GM19099 (cell line): ENCODE measurements at regions not wholly inside any gene's neighbourhood (a gene's known extent, or its start where the extent isn't known, plus 50 kb on each side); places are given as distances from the start of the nearest gene placed in this dataset.

Experiments
- POLR2A ChIP-seq: IDR thresholded peaks from 3 replicates; pipeline ENCODE4 v1.6.1; 2011; ENCODE audit warnings: low read depth; ENCODE audit not compliant: insufficient read length; ENCODE audit errors: extremely low read depth

DNA sequence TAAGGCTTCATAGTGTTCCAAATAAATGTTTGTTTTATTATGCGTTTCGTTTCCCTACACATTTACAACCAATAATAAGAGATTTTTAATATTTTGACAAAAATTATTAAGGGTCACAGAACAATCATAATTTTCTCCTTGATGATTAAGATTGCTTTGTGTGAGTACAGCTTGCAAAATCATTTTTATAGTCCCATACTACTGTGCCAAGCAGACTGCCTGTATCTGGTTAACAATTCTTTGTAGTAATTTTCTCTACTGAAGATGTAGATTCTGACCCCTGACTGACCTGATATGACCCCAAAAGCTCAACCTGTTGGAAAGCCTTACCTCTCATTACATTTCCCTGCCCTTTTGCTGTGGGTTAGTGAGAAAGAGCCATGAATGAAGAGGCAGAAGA is 311.9 kb upstream of the PIK3R1 start:
- no peak for TF ChIP-seq POLR2A

DNA sequence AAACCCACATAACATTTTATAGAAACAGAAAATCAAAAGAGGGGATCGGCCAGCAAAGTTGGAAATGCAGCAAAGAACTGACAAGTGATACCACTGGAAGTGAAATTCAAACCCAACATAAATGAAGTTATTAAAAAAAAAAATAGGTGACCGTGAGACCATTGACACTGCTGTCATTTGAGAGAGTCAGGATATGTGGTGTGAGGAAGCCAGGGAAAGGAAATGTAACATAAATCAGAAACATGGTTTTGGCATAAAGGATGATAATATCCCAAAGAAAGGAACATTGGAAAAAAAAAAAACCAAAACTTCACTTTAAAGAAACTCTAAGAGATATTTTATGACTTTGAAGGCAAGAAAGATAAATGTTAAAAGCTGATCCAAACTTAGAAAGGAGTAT is 312.4 kb upstream of the PIK3R1 start:
- TF ChIP-seq POLR2A: no peak

DNA sequence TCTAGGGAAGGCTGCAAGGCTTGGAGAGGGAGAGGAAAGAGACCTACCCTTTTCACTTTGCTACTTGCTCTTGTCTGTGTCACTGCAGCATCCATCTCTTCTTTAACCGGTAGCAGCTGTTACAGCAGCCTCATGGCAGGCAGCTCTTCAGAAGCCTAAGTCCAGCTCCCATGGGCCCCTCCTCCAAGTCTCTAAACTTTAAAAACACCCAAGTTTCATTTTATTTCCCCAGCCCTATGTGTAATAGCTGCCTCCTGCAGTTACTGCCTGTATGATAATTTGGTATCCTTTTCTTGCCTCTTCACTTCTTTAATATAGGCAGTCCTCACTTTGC is 313.1 kb upstream of the PIK3R1 start:
- no peak for TF ChIP-seq POLR2A

DNA sequence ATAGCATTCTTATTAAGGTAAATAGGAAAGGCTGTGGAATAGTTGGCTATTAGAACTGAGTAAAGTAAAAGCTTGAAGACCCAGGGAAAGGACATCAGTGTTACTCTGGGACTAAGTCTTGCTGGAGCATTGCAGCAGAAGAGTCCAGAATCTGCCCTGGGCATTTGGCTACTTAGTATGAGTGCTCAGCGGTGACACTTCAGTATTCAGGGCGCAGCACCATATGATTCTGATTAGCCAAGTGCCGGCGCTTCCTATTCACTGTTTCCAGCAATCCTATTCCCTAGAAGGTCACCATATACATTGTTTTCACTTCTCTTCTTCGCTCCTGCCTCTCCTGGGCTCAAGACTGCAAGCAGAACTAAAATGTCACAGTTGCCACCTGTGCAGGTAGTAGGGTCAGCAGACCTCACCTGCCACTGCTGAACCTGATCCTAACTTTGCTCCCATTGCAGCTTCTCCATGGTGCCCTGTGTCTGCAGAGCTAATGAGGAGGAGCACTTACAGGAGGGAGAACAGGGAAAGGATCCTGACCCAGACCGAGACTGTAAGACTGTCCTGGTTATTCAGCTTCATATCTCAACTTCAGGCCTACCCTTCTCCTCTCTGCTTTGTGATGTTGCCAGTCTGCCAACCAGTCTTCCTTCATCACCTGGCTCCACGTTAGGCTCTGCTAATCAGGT is 313.6 kb upstream of the PIK3R1 start:
- no peak for TF ChIP-seq POLR2A

DNA sequence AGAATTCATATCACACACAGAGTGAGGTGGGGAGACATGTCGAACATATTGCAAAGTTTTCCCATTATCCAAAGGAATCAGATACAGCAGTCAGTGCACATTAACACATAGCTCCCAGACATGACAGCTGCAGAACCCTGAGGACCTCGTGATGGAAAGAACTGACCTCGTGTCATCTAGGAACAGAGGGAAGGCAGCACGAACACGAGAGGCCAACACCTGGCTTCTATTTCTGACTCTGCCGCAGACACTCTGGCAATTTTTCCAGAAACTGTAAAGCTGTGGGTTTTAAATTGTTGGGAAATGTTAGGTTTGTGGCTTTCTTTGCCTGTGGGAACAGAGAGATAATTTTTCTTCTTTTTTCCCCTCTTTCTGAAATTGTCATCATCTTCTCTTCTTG is 315.0 kb upstream of the PIK3R1 start:
- no peak for TF ChIP-seq POLR2A

DNA sequence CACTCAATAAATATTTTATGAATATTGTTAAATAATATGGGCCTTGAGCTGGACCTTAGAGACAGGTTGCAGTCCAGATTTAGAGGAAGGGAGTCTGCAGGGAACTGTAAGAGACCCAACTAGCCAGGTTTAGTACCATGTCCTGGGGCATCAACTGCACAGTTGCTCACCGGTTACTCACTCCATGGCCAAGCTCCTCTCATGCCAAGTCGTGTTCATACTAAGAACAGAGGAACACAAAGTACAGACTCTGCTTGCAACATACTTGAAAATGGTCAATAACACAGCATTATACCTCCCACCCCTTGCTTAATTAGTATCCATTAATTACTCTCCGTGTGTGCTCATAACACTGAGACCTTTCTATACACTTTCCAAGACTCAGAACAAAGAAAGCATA is 317.6 kb upstream of the PIK3R1 start:
- no peak for TF ChIP-seq POLR2A

DNA sequence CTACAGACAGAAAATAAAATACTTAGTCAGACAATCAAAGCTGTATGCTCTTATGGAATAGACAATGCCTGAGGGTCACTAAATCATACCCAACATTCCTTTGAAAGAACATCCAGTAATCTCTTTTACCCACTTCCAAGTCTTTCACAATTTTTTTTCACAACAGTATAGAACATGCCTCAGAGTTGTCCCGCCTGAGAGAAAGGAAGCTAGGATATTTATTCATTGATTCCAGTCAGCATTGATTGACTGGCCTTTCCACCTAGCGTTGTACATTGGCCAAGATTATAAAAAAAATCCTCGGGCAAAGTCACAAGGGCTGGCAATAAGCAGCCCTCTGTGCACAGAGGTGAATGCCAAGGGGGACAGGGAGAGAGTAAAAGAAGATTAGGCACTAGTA is 318.1 kb upstream of the PIK3R1 start:
- no peak for TF ChIP-seq POLR2A

DNA sequence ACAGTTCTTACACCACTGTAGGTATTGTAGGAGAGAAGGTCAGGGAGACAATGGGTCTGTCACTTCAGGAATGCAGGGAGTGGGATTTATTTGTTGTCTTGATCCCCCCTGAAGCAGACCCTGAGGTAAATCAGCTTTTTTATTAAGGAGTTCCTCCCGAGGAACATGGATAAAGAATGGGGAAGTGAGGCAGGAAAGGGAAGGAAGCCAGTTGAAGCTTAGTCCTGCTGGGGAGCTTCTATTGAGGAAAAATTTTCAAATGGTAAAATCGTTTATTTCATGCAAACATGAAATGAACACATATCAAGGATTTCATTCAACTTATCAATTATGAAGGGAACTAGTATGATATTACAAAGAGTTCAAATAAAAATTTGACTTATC is 318.6 kb upstream of the PIK3R1 start:
- no peak for TF ChIP-seq POLR2A

DNA sequence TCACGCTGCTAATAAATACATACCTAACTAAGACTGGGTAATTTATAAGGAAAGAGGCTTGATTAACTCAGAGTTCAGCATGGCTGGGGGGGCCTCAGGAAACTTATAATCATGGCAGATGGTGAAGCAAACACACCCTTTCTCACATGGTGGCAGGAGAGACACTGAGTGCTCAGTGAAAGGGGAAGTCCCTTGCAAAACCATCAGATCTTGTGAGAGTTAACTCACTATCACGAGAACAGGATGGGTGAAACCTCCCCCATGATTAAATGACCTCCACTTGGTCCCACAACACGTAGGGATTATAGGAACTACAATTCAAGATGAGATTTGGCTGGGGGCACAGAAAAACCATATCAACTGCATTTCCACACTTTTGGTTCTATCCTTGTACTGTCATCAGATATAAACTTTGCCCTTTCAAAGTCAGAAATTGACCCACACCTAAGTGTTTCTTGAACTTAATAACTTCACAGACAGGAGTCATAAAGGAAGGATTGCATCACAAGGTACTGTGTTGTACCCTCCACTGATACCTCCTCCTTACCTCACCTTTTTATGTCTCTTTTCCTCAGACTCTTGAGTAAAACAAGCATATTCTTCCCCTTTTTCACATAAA is 319.1 kb upstream of the PIK3R1 start:
- no peak for TF ChIP-seq POLR2A

DNA sequence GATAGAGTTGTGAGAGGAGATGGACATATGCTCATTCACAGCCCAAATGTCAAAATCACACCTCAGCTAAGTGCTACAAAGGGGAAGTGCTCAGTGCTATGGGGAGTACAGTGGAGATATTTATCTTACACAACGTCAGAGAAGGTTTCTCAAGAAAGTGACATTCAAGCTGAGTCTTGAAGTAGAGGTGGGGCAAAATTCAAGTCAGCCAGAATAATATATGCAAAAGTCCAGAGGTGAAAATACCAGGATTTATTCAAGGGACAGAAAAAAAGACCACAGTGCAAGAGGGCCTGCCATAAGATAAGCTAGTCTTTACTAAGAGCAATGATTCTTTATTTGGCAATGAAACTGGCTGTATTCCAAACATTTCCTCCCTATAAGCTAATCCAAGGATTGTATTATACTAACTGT is 327.8 kb upstream of the PIK3R1 start:
- TF ChIP-seq POLR2A: no peak

DNA sequence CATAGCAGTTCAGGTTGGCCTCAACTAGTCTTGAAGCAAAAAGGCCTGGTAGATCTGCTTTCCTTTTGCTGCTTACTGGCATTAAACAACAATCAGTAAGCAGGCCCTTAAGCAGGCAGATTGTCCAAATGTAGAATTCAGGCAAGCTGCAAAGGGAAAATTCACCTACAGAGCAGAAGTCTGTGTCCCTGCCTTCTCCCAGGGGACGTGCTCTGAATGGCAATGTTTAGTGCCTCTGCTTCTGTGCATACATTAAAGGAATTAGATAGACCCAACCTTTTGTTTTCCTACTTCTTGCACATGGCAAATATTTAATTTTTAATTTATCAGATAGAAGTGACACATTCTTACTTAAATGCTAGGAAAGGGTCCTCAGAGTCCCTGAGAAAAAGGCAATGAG is 328.8 kb upstream of the PIK3R1 start:
- TF ChIP-seq POLR2A: no peak

DNA sequence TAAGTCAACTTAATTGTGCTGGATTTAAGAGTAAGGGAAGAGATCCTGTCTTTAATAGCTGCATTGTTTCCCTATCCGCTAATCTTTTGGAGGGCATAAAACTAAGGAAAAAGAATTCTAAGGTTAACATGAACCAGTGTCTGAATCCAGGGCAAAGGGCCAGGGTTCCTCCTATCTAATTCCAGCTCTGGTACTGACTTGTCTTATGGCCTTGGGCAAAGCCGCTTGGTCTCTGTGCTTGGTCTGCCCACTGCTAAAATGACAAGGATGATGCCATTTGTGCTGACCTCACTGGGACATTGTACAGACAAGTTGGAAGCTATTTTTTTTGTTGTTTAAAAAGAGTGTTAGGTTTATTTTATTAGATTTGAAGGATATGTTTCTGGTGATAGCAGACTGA is 334.7 kb upstream of the PIK3R1 start:
- TF ChIP-seq POLR2A: no peak

DNA sequence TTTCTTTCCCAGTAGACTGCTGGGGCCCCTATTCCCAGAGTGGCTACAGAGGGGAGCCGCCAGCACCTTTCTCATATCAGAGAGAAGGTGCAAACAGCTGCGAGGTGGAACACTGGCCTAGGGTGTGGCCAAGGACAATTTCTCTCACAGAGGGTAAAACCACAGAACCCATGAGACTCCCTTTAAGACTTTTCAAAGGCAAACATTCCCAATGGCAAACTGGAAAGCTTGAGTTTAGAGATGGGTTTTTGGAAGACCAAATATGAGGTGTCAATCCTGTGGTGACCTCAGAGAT is 335.1 kb upstream of the PIK3R1 start:
- TF ChIP-seq POLR2A: no peak

DNA sequence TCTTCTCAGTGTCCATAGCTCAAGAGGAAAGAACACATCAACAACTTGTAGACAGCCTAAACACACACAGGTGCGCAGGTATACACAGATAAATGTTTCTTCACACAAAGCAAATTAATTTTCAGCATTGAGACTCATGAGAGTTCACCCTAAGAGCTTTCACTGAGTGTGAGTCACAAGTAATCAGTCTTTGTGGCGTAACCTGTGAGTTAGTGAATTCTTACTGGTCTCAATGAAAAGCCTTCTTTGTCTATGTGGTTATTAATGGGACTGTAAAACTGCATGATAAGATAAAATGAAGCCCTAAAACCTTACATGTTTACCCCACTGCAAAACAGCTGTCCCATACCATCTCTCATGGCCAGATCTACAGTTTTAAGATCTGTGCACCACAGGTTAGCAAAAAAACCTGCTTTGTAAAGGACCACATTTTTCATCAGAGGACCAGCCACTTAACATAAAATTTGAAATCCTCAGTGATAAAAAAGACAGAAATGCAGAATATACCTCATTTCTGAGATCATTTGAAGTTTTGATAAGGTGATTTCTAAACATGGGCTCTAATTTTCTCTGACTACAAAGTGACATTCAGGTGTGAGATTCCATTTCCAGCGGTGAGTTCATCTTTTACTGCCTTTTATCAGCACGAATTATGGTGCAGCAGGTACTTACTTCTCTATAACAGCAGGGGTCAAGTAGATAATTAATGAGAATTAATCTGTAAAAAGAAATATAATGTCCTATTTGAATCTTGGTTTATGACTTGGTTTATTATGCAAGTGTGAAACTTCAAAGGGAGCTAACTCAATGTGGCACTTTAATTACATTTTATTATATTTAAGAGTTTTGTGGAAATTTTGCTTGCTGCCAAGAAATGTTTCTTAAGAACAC is 335.7 kb upstream of the PIK3R1 start:
- TF ChIP-seq POLR2A: no peak

DNA sequence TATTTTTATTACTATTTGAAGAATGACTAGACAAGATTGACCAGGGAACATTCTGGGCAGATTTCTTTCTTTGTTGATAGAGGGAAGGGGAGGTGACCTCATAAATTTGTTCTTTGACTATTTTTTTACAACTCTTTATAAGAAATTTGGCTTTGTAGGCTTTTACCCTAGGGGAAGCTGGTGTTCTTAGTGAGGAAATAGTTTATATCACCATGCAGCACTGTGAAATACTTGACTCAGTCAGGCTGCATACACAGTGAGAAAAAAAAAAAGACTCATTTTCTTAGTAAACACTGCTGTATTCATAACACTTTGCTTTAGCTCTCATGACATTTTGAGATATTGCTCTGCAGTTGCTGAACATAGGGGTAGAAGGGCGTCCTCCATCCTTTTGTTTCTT is 336.6 kb upstream of the PIK3R1 start:
- TF ChIP-seq POLR2A: no peak

DNA sequence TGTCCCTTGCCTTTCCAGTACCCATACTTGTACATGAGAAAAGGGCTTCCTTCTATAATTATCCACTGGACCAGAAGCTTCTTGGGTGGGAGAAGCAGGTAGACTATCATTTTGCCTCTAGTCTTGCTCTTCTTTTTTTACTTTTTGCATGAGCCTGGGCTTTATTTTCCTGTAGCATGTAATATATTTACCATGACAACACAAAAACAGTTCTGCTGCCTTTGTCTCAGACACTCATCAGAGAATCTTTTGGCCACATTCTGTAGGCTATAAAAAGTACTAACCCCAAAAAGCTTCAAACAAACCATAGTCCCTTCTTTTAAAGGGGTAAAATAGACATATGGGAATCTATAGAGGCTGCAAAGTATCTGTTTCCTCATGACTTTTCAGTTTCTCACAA is 339.2 kb upstream of the PIK3R1 start:
- no peak for TF ChIP-seq POLR2A
